ENCODE measurements at regions not wholly inside any gene's neighbourhood (a gene's known extent, or its start where the extent isn't known, plus 50 kb on each side); places are given as distances from the start of the nearest gene placed in this dataset.

DNA sequence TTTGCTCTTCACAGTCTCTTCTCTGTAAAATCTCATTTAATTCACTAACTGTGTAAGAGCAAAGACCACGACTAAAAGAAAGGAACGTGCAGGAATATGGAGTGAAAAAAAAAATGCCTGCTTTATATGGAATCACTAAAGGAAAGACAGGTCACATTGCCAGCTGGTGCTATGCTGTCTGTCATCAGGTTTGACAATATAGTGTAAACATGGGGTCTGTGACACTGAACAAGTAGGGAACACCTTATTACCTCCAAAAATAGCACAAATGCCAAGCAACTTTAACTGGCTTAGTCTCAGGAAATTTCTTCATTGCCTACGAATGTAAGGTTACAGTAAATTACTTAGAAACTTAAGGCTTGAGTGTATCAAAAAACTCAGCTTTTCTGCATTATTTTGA, 364.5 kb upstream of the LINC00305 start:
- intact Hi-C loops (cut with DNase I): no loop called here
- DNase-seq: no peak

DNA sequence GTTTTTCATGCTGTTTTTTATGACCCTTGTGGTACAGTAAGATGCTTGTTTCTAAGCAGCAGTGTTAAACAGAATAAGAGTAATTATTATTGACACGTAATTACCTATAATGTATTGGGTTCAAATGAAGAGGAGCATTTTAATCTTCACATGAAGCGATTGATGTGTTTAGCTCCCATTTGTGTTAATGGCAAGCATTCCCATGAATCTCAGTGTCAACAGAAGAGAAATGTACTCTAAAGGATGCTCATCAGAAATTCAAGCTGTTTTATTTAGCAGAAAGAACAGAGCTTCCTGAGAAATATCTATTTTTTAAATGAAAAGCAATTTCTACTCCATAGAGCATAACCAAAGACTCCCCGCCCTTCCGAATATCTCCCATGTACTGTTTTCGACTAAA, 341.3 kb upstream of the LINC00305 start:
- DNase-seq: no peak
- intact Hi-C loops (cut with DNase I): no loop called here

DNA sequence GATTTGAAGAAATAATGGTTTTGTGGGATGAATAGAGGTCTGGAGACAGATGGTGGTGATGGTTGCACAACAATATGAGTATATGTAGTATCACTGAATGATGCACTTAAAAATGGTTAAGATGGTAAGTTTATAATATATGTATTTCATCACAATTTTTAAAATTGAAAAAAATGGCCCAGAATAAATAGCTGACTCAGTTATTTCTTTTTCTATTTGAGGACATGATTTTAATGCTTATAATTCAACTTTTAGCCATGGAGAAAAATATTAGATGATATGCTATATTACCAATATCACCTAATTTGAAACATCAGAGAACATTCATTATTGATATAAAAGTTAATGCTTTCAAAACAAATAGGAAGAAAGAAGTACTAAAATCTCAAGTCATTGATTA, 339.8 kb upstream of the LINC00305 start:
- no peak for DNase-seq
- intact Hi-C loops (cut with DNase I): no loop called here

DNA sequence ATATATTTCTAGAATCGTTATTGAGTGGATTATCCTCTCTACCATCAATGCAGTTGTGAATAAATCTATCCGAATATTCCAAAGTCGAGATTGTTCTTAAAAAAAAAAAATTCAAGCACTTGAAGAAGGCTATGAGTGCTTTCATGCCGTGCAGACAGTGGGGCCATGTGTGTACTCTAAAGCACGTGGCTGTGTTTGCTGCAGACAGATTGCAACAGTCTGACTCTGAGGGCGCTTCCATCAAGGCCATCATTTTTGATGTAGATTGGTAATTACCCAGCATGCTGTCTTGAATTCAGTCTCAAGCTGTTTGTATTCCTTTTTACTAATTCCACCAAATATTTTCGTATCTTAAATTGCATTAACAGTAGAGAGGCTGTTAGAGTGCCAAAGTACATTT, 325.9 kb upstream of the LINC00305 start:
- no peak for DNase-seq

DNA sequence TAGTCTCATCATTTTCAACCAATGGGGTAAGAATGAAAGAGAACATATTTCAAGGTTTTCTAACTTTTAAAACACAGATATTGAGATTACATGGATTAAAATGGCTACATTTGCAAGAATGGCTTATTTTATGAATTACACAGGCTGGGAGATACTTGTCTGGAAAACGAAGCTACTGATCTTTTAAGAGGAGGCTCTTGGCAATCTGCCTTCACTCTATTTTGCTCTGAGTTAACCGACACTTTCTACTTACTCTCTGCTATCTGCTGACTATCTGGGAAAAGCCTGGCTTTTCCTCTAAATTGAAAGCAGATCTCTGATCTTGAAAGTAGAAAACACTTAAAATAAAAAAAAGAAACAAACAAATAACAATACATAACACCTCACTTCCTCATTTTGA, 325.4 kb upstream of the LINC00305 start:
- intact Hi-C loops (cut with DNase I): no loop called here
- no peak for DNase-seq

More for the DNA sequence above, 325.9 kb upstream of the LINC00305 start:
- intact Hi-C loops (cut with DNase I): no loop called here

DNA sequence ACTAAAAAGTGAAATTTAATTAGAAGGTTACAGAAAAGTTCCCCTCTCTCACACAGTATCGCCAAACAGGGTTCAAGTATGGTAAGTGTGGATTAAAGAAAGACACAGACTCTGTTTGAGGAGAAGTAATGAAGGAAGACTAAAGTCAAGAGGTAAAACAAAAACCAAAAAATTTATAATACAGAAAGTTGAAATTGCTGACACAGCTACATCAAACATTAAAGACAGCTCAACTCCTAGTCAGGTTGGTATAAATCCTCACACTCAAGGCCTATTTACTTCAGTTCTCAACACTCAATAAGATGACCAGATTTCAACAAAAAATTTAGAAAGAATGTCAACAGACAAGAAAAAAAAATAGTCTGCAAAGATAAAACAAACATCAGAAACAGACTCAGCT, 300.5 kb upstream of the LINC00305 start:
- intact Hi-C loops (cut with DNase I): no loop called here
- DNase-seq: no peak

DNA sequence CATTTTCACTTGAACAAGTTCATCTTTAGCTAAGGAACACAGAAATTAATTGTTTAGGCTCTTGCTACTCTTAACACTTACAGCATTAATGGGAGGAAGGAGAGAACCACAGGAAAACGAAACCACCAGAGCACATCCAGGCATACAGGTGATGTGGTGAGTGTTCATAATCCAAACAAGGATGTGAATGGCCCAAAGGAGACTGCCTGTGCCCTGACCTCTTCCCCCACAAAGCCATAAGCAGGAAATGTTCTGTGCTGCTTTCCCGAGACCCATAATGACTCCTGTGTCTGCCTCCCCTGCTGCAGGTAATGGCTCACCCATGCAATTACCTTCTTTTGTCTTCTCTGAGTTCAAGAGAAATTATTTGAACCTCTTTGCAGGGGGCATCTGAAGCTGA, 295.9 kb upstream of the LINC00305 start:
- no peak for DNase-seq
- intact Hi-C loops (cut with DNase I): no loop called here

DNA sequence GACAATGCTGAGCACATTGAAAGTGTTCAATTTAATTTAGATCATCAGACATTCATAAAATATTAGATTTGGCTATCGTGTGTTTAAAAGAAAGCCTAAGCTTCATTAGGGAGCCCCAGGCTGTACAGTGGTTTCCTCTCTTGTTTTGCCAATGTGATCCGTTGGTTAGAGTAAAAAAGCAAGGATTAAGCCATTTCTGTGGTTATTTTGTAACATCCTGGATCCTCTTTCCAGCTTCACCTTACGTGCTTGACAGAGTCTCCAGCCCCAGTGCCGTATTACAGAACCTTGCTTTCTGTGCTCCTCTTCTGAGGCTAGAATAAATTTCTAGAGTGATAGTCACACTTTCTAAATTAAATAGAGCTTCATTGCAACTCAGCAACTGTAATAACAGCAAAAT, 289.3 kb upstream of the LINC00305 start:
- no peak for DNase-seq
- intact Hi-C loops (cut with DNase I): no loop called here

DNA sequence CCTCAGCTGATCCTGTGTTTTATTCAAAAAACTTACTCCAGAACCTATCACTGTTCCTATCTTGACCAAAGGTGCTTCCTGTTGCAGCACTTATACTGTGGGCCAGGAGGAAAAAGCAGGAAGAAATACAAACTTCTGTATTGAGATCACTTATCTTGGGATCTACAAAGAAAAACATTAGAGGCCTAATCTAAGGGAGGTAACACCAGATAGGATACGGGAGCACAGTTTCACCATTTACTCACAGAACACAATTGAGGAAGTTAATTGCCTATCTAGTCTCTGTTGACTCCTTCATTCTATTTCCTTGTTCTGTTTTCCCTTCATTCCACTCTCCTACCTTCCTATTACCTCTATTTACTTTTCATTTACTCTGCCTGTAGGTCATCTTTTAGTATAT, 287.2 kb upstream of the LINC00305 start:
- intact Hi-C loops (cut with DNase I): no loop called here
- DNase-seq: no peak

DNA sequence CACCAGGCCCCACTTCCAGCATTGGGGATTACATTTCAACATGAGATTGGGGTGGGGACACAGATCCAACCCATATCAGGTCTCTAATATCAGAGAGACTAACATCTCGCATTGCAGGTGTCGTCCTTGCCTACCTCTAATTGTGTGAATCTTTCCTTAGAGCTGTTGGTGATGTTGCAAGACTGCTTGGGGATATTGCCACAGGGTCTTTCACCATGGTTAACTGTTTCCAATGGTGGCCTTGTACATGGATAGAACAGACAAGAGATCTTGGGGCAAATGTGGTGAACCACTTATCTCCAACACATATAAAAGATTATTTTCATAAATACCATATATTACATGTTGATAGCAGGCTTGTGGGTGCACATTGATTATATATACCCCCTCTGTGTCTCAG, 270.3 kb upstream of the LINC00305 start:
- intact Hi-C loops (cut with DNase I): no loop called here
- DNase-seq: no peak

DNA sequence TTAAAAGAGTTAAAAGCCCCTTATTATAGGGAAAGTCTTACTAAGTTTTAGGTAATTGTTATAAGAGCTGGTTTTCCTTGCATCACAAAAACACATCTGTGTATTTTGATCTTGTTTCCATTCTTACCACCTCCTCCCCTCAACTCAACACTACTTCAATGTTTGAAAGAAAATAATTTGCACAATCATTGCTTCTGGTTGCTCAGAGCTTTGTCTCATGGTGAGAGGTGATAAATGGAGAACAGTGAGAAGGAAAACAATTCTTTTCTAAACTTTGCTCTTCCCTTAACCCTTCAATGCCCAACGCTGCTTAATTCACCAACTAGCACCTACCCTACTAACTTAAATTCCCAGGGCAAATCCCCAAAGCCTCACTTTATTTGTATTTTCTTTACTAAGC, 268.1 kb upstream of the LINC00305 start:
- no peak for DNase-seq

DNA sequence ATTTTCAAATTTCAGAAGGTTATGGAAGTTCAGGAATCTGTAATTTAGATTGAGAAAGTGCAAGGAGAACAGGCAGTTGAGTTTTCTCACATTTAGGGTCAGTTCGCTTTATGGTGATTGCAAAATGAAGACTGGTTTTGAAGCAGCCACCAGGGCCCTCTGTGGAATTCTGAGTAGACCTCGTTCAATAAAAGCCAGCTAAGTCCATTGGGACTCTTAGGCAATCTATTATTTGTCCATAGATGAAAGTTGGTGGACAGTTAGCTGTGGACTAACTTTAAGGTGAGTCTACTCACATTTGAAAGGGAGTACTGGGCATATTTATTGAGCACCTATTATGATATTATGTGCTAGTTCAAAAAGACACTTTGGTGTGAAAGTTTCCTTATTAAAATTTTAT, 266.3 kb upstream of the LINC00305 start:
- intact Hi-C loops (cut with DNase I): no loop called here
- no peak for DNase-seq

More for the DNA sequence above, 268.1 kb upstream of the LINC00305 start:
- intact Hi-C loops (cut with DNase I): no loop called here

DNA sequence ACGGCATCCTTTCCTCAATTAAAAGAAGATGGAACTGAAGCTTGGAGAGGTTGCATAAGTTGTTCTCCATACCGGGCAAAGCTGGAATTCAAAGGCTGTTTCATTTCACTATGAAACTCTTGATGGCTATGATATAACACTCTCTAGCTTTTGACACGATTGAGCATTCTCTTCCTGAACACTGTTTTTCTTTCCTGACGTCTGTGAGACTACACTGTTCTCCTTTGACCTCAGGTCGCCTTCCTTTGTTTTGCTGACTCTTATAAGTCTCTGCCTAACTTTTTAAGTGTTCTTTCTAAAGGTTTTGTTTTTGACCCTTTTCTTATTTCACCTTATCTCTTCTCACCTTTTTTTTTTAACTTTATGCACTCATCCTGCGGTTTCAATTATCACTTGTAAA, 261.8 kb upstream of the LINC00305 start:
- intact Hi-C loops (cut with DNase I): no loop called here
- no peak for DNase-seq

DNA sequence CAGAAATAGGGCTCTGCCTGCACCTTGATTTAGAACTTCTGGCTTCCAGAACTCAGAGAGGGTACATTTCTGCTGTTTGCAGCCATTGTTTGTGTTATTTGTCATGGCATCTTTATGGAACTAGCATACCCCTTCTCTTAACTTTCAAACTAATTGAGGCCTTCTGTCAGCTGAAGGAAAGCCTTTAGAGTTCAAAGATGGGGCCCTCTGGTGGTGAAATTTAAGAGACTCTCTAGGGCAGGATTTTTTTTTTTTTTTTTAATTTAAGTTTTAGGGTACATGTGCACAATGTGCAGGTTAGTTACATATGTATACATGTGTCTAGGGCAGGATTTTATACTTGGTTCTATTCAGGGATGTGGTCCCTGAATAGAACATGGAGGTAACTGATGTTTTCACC, 260.6 kb upstream of the LINC00305 start:
- intact Hi-C loops (cut with DNase I): no loop called here

DNA sequence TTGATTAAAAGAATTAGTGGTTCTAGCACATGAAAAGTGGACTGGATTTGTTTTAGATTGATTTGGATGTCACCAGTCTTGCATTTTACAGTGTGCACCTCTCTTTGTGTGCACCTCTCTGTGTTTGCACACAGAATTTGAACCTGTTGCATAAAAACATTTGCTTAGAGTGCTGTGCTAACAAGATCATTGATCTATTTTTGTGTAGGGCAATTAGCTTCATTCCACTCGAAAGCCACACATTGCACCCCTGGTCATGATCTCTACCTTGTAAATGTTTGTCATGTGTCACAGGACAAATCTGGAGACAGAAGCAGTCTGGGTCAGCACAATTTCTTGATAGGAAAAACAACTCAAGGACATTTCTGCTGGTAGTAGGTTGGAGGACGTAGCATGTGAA, 258.7 kb upstream of the LINC00305 start:
- intact Hi-C loops (cut with DNase I): no loop called here
- DNase-seq: no peak

More for the DNA sequence above, 260.6 kb upstream of the LINC00305 start:
- DNase-seq: no peak

DNA sequence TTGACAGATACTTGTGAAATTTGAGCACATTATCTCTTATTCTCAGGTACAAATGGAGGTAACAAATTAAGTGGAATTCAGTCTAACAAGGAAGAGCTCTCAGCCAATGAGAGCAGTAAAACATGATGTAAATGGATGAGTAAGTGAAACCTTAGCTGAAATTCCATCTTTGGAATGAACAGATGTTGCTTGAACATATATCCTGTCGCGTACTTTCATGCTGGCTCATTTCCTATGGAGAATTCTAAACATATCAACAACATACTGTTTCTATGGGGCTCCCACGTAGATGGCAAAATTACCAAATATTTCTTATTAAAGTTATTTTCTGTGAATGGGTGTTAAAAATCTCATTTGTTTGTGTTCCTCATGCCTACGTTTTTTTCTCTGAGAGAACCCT, 256.3 kb upstream of the LINC00305 start:
- no peak for DNase-seq
- intact Hi-C loops (cut with DNase I): no loop called here

DNA sequence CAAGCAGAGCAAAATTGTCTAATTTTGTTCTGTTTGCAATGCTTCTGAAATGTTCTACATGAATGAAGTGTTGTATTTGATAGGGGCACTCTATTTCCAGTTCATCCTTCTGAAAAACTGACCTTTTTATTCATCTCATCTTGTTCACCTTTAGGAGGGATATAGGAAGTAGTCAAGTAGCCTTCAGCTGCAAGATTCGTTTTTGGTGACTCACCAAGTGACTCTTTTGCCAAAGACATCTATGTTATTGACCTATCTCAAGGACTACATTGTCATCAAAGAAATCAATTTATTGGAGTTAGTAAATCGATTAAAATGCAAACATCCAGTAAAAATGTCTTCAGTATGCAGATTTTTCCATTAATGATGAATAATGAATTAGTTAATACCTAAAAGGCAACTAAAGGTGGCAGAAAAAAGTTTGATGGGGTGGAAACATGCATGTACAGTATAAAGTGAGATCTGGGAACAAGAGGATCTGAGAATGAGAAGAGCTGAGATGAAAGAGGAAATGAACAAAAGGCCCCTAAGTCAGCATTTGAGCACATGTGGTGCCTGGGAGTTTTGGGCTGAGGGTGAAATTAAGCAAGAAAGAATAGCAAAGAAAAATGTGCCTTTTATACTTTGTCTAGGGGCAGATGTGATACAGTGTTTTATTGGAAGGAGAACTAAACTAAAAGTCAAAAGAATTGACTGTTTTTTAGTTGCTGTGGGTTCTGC, 255.1 kb upstream of the LINC00305 start:
- DNase-seq: no peak
- intact Hi-C loops (cut with DNase I): no loop called here

DNA sequence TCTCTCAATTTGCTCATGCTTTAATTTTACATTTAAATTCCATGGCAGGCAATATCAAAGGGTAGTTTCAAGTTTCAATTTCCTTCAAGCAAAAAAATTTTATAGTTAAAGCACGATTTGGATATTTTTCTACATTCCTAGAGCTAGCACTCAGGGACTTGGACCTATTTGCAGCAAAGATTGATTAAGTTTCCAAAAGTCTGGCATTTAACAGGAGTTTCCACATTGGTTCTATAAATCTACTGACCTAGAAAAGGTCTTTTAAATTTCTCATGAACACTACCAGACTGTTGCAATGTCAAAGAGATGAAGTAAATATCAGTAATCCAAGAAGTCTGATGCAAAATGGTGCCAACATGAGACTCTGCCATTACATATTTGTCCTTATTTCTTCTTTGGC, 253.7 kb upstream of the LINC00305 start:
- intact Hi-C loops (cut with DNase I): no loop called here
- DNase-seq: no peak

DNA sequence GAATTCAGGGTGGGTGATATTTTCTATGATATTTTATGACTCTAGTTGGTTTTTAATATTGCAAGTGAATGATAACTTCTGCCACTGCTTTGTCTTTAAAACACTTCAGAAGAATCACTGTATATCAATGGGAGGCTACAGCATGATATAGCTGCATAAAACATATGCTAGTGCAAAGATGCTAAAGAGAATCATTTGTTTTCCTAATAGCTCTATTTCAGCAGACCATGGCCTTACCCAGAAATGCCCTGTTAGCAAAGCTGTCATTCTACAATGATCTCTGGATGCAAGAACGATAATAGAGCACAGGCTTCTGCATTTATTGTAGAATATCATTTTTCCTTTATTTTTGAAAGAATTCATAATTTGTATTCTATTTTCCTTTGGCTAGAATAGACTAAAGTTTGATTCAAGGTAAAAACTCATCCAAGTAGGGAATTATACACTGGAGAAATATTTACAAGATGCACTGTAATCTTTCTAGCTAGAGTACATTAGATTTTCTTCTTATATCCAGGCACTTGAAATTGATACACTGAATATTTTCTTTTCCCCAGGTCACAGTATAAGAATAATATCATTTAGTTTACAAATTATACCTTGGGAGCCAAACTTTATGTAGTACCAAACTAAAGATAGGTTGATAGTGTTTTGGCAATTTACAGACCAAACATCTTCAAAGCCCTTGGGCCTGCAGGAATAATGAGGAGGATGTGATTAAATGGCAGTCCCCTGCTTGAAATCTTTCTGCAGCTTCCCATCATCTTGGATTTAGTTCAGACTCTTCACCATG, 252.6 kb upstream of the LINC00305 start:
- intact Hi-C loops (cut with DNase I): no loop called here
- DNase-seq: no peak

DNA sequence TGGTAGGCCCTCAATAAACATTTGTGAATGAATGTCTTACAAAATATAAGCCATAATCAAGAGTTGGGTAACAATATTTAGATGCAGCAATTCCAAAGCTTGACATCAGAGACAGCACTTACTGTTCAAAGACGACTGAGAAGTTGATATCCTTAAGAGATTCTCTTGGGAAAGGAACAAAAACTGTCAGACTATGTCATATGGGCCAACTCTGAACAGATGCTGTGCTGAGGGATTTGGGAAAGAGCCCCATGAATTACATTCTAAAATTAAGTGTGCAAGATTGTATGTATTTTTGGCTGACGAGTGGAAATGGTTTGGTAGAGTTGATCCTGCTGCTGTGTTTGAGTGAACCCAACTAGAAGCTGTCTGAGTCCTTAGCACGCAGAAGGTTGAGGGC, 250.7 kb upstream of the LINC00305 start:
- DNase-seq: no peak
- intact Hi-C loops (cut with DNase I): no loop called here

DNA sequence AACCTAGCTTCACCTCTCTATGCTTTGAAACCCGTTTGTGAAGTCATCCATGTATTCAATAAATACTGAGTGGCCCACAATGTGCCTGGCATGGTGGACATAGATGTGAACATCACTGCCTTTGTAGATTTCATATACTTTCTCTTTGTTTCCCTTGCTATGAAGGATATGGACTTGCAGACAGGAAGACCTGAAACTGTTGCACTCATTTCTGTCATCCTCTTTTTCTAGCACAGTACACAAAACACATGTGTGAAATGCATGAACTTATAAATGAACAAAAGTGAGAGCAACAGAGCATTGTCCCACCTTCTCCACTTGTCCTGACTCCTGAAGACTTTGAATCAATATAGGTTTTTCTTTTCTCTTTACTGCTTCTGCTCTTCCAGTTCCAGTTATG, 249.4 kb upstream of the LINC00305 start:
- no peak for DNase-seq
- intact Hi-C loops (cut with DNase I): no loop called here

DNA sequence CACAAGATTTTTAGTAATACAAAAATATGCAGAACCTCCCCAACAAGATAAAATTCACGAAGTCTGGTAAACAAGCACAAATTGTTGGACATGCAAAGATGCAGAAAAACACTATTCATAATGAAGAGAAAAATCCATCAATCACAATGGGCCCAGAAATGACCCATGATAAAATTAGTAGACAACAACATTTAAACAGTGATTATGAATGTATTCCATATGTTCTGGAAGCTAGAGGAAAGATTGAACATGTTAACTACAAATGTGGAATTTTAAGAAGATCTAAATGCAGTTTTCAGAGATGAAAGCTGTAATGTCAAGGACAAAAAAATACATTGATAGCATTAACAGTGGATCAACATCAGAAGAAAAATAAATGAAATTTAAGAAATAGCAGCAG, 243.3 kb upstream of the LINC00305 start:
- intact Hi-C loops (cut with DNase I): no loop called here
- DNase-seq: no peak

Measured in posterior cingulate gyrus (tissue), 11 donors.